SK-N-SH treated with all-trans-retinoic acid at 6 μM for 48 hours (cell line): ENCODE measurements at regions not wholly inside any gene's neighbourhood (a gene's known extent, or its start where the extent isn't known, plus 50 kb on each side); places are given as distances from the start of the nearest gene placed in this dataset.

ENCODE experiments used
- CREB5 ChIP-seq: fragments of 250-450 bp; sonication (Bioruptor Pico); IDR thresholded peaks from 2 replicates; pipeline ENCODE4 v1.5.1; 2020; ENCODE audit warnings: low read depth, mild to moderate bottlenecking, moderate library complexity
- CSDC2 ChIP-seq: fragments of 250-450 bp; sonication (Bioruptor Pico); IDR thresholded peaks from 2 replicates; pipeline ENCODE4 v1.5.0; 2020; ENCODE audit warnings: mild to moderate bottlenecking, moderate library complexity
- CSRNP3 ChIP-seq: fragments of 250-450 bp; sonication (Bioruptor Pico); IDR thresholded peaks from 2 replicates; pipeline ENCODE4 v1.5.1; 2021; ENCODE audit warnings: mild to moderate bottlenecking, moderate library complexity
- GLIS3 ChIP-seq: fragments of 250-450 bp; sonication (Bioruptor Pico); IDR thresholded peaks from 2 replicates; pipeline ENCODE4 v1.5.0; 2020; ENCODE audit warnings: mild to moderate bottlenecking, moderate library complexity
- ISL1 ChIP-seq: fragments of 250-450 bp; sonication (Bioruptor Pico); IDR thresholded peaks from 2 replicates; pipeline ENCODE4 v2.1.2; 2022; ENCODE audit warnings: mild to moderate bottlenecking, moderate library complexity
- POU6F1 ChIP-seq: fragments of 250-450 bp; sonication (Bioruptor Pico); IDR thresholded peaks from 2 replicates; pipeline ENCODE4 v1.8.0; 2021; ENCODE audit warnings: low read depth, mild to moderate bottlenecking, moderate library complexity, borderline replicate concordance
- RARB ChIP-seq: fragments of 250-450 bp; sonication (Bioruptor Pico); IDR thresholded peaks from 2 replicates; pipeline ENCODE4 v1.8.0; 2021; ENCODE audit warnings: mild to moderate bottlenecking, moderate library complexity
- TSHZ2 ChIP-seq: fragments of 250-450 bp; sonication (Bioruptor Pico); IDR thresholded peaks from 2 replicates; pipeline ENCODE4 v1.5.0; 2020; ENCODE audit warnings: mild to moderate bottlenecking, moderate library complexity
- ZFP30 ChIP-seq: fragments of 450-650 bp; formaldehyde crosslinking; IDR thresholded peaks from 2 replicates; pipeline ENCODE4 v1.5.0; 2022; ENCODE audit warnings: mild to moderate bottlenecking, moderate library complexity
- ZNF70 ChIP-seq: fragments of 450-650 bp; formaldehyde crosslinking; IDR thresholded peaks from 2 replicates; pipeline ENCODE4 v1.5.0; 2020; ENCODE audit warnings: mild to moderate bottlenecking, moderate library complexity

- no peak for TF ChIP-seq POU6F1 (CRISPR knock-in tag)
- TF ChIP-seq RARB (CRISPR knock-in tag): no peak
- no peak for TF ChIP-seq ZNF70 (CRISPR knock-in tag)
- no peak for TF ChIP-seq GLIS3 (CRISPR knock-in tag)
- TF ChIP-seq CSRNP3: no peak
- TF ChIP-seq TSHZ2 (CRISPR knock-in tag): no peak
- TF ChIP-seq CREB5 (CRISPR knock-in tag): no peak
- no peak for TF ChIP-seq ISL1 (CRISPR knock-in tag)
- TF ChIP-seq CSDC2 (CRISPR knock-in tag): no peak
- no peak for TF ChIP-seq ZFP30
Observed at GRCh38 chr4:124132161-124132560, 580.4 kb downstream of the ANKRD50 start.
